WI38 (cell line): ENCODE measurements at regions not wholly inside any gene's neighbourhood (a gene's known extent, or its start where the extent isn't known, plus 50 kb on each side); places are given as distances from the start of the nearest gene placed in this dataset.

Source experiments
- H3K4me3 ChIP-seq: 2 replicates; pipeline ENCODE4 v1.5.1; 2011; ENCODE audit warnings: low read depth, mild to moderate bottlenecking, control low read depth, low read length
- TF ChIP-seq, protein P1 (sequence below): IDR thresholded peaks from 2 replicates; pipeline ENCODE4 v1.5.1; 2012; ENCODE audit warnings: low read depth, mild to moderate bottlenecking, control low read depth, low read length

- H3K4me3 ChIP-seq: no peak overlapping the region
- TF ChIP-seq, protein P1, sequence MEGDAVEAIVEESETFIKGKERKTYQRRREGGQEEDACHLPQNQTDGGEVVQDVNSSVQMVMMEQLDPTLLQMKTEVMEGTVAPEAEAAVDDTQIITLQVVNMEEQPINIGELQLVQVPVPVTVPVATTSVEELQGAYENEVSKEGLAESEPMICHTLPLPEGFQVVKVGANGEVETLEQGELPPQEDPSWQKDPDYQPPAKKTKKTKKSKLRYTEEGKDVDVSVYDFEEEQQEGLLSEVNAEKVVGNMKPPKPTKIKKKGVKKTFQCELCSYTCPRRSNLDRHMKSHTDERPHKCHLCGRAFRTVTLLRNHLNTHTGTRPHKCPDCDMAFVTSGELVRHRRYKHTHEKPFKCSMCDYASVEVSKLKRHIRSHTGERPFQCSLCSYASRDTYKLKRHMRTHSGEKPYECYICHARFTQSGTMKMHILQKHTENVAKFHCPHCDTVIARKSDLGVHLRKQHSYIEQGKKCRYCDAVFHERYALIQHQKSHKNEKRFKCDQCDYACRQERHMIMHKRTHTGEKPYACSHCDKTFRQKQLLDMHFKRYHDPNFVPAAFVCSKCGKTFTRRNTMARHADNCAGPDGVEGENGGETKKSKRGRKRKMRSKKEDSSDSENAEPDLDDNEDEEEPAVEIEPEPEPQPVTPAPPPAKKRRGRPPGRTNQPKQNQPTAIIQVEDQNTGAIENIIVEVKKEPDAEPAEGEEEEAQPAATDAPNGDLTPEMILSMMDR: no peak
Observed at GRCh38 chr1:114316204-114316603, 162.5 kb upstream of the SYT6 start.

DNA sequence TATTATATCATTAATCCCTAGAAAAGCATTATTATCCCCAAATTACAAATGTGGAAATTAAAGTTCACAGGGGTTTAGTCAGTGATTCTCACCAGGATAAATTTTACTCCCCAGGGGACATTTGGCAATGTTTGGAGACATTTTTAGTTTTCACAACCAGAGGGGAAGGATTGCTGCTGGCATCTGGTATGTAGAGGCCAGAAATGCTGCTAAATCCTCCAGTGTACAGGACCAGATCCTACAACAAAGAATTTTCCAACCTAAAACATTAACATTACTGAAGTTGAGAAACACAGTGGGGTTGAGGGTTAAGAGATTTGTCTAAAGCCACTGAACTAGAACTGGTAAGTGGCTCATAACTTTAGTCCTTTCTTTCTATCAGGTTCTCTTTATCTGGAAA, 162.0 kb upstream of the SYT6 start:
- no peak overlapping the region for H3K4me3 ChIP-seq
- TF ChIP-seq, protein P1: no peak

- no peak overlapping the region for H3K4me3 ChIP-seq
- TF ChIP-seq, protein P1: no peak
Observed at GRCh38 chr1:114314576-114314975, 160.9 kb upstream of the SYT6 start.

DNA sequence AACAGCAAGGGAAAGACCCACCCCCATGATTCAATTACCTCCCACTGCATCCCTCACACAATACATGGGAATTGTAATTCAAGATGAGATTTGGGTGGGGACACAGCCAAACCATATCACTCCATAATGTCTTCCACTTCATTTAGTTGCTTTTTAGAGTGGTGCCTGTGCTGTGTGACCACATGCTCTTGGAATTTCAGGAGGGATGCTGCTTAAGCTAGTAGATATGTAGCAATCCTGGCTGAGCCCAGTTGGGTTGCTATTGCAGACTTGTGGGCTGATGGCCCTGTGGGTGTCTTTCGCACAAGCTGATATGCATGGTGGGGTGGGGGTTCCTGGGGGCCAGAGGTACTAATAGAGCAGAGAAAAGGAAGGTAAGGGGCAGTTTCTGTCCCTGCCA, 160.4 kb upstream of the SYT6 start:
- H3K4me3 ChIP-seq: no peak overlapping the region
- TF ChIP-seq, protein P1: no peak

- TF ChIP-seq, protein P1: no peak
- H3K4me3 ChIP-seq: no peak overlapping the region
Observed at GRCh38 chr1:114310695-114311271, 157.1 kb upstream of the SYT6 start.

DNA sequence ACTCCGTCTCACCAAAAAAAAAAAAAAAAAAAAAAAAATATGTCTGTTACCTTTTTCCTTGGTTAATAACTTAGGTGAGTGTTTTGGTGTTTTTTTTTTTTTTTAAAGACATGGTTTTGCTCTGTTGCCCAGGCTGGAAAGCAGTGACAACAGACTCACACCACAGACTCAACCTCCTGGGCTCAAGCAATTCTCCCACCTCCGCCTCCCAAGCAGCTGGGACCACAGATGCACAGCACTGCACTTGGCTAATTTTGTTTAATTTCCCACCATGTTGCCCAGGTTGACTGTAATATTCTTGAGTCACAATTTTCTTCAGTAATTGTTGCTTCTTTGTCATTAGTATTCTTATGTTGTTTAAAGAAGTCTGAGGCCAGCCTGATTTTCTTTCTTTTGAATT, 149.2 kb upstream of the SYT6 start:
- no peak overlapping the region for H3K4me3 ChIP-seq
- TF ChIP-seq, protein P1: no peak

DNA sequence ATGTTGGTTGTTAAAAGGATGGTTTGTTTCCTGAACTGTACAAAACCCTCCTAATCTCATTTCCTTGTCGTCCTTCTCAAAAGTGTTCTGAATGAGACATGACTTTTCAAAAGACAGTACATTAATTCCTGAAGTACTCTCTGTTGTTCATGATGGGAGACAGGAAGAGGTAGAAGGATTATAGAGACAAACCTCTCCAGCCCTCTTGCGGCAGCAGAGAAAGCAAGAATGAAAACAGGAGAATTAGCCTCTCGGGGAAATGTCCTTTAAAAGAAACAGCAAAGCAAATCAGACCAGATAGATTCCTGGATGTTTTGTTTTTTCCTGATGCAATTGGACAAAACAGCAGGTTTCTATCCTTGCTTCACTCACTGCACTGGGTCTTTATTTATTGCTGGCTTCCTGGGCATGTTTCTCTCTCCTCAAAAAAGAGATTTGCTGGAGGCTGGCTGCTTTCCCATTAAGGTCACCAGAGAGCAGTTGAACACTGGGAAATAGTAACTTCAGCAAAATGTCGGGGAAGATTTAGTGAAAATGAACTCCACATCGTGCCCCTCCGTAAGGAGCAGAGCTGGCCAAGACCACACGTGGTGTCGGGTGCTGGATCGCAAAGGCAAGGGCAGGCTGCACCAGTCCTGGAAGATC, 145.8 kb upstream of the SYT6 start:
- no peak overlapping the region for H3K4me3 ChIP-seq
- TF ChIP-seq, protein P1: no peak
